T-helper 1 cell (primary cell): ENCODE measurements at regions not wholly inside any gene's neighbourhood (a gene's known extent, or its start where the extent isn't known, plus 50 kb on each side); places are given as distances from the start of the nearest gene placed in this dataset.
"Not testable (repeated sequence)": the region's sequence is repeated elsewhere in the genome, so short reads cannot be mapped to it uniquely, and the experiment has no call there.

ENCODE experiments used
- DNase-seq, 5 donors: peaks; one replicate each; pipeline ENCODE4 v3.0.0-alpha.2; 2012 to 2020

- DNase-seq = no peak
These were observed 232.7 kb upstream of the KIAA1217 start for GRCh38 chr10:23976275-23976674.

GRCh38 chr10:23978317-23978716 lies 230.6 kb upstream of the KIAA1217 start:
- no peak for DNase-seq

- DNase-seq = no peak
These were observed 228.8 kb upstream of the KIAA1217 start for GRCh38 chr10:23980094-23980493.

- DNase-seq = no peak
These were observed 227.2 kb upstream of the KIAA1217 start for GRCh38 chr10:23981520-23982309.

GRCh38 chr10:23984405-23984804 lies 224.5 kb upstream of the KIAA1217 start:
- not testable (repeated sequence) for DNase-seq

GRCh38 chr10:23988006-23988405 lies 220.9 kb upstream of the KIAA1217 start:
- DNase-seq = no peak

GRCh38 chr10:23994459-23995046 lies 214.4 kb upstream of the KIAA1217 start:
- peak in 1 of 5 donors; percentile 13 for DNase-seq

GRCh38 chr10:23999445-23999844 lies 209.5 kb upstream of the KIAA1217 start:
- DNase-seq = no peak

GRCh38 chr10:24000271-24000813 lies 208.6 kb upstream of the KIAA1217 start:
- DNase-seq = no peak

- DNase-seq = no peak
These were observed 202.2 kb upstream of the KIAA1217 start for GRCh38 chr10:24006741-24007140.

- DNase-seq = no peak
These were observed 201.6 kb upstream of the KIAA1217 start for GRCh38 chr10:24007359-24007758.

GRCh38 chr10:24008164-24009091 lies 200.5 kb upstream of the KIAA1217 start:
- DNase-seq = no peak

- DNase-seq = no peak
These were observed 199.8 kb upstream of the KIAA1217 start for GRCh38 chr10:24009115-24009514.

GRCh38 chr10:24009736-24010135 lies 199.2 kb upstream of the KIAA1217 start:
- no peak for DNase-seq

- DNase-seq = no peak
These were observed 198.4 kb upstream of the KIAA1217 start for GRCh38 chr10:24010436-24010970.

- no peak for DNase-seq
These were observed 196.6 kb upstream of the KIAA1217 start for GRCh38 chr10:24012249-24012803.

GRCh38 chr10:24027107-24027506 lies 181.8 kb upstream of the KIAA1217 start:
- DNase-seq = no peak

GRCh38 chr10:24034571-24034970 lies 174.4 kb upstream of the KIAA1217 start:
- no peak for DNase-seq

- no peak for DNase-seq
These were observed 173.2 kb upstream of the KIAA1217 start for GRCh38 chr10:24035761-24036160.

GRCh38 chr10:24039315-24039714 lies 169.6 kb upstream of the KIAA1217 start:
- DNase-seq = no peak

GRCh38 chr10:24039897-24040296 lies 169.0 kb upstream of the KIAA1217 start:
- no peak for DNase-seq

GRCh38 chr10:24041034-24041433 lies 167.9 kb upstream of the KIAA1217 start:
- no peak for DNase-seq
